GM21529 (cell line): ENCODE measurements at regions not wholly inside any gene's neighbourhood (a gene's known extent, or its start where the extent isn't known, plus 50 kb on each side); places are given as distances from the start of the nearest gene placed in this dataset.
"Not testable (repeated sequence)": the region's sequence is repeated elsewhere in the genome, so short reads cannot be mapped to it uniquely, and the experiment has no call there.

Experiments used
- ATAC-seq: cut with Tn5 transposase; IDR thresholded peaks from one replicate; pipeline ENCODE4 v1.9.1; 2021; ENCODE audit not compliant: unreplicated experiment

GRCh38 chr6:137654365-137654981, 160.3 kb upstream of the OLIG3 start:
- no peak for ATAC-seq

GRCh38 chr6:137655291-137655690, 161.1 kb upstream of the OLIG3 start:
- ATAC-seq, result no peak

GRCh38 chr6:137656735-137657134, 162.5 kb upstream of the OLIG3 start:
- ATAC-seq, result no peak

- ATAC-seq, result no peak
These were observed 163.2 kb upstream of the OLIG3 start for GRCh38 chr6:137657351-137657911.

GRCh38 chr6:137658287-137658686, 164.1 kb upstream of the OLIG3 start:
- no peak for ATAC-seq

GRCh38 chr6:137659871-137660270, 165.7 kb upstream of the OLIG3 start:
- no peak for ATAC-seq

- ATAC-seq, result no peak
These were observed 166.1 kb upstream of the OLIG3 start for GRCh38 chr6:137660296-137660731.

GRCh38 chr6:137661601-137662000, 167.4 kb upstream of the OLIG3 start:
- ATAC-seq, result no peak

- ATAC-seq, result no peak
These were observed 170.0 kb upstream of the OLIG3 start for GRCh38 chr6:137664183-137664582.

- no peak for ATAC-seq
These were observed 171.2 kb upstream of the OLIG3 start for GRCh38 chr6:137665342-137665934.

GRCh38 chr6:137666202-137666774, 172.1 kb upstream of the OLIG3 start:
- ATAC-seq, result no peak

GRCh38 chr6:137673603-137674002, 179.4 kb upstream of the OLIG3 start:
- ATAC-seq, result no peak

- ATAC-seq, result peak; percentile 77
These were observed 182.7 kb upstream of the OLIG3 start for GRCh38 chr6:137676888-137677287.

GRCh38 chr6:137677709-137678108, 183.5 kb upstream of the OLIG3 start:
- ATAC-seq, result no peak

GRCh38 chr6:137678451-137678850, 184.3 kb upstream of the OLIG3 start:
- ATAC-seq, result no peak

- no peak for ATAC-seq
These were observed 186.2 kb upstream of the TNFAIP3 start for GRCh38 chr6:137680705-137681346.

- no peak for ATAC-seq
These were observed 185.5 kb upstream of the TNFAIP3 start for GRCh38 chr6:137681445-137682009.

GRCh38 chr6:137682658-137683057, 184.4 kb upstream of the TNFAIP3 start:
- not testable (repeated sequence) for ATAC-seq

- ATAC-seq, result no peak
These were observed 183.1 kb upstream of the TNFAIP3 start for GRCh38 chr6:137683916-137684315.

GRCh38 chr6:137685798-137686375, 181.2 kb upstream of the TNFAIP3 start:
- no peak for ATAC-seq

- no peak for ATAC-seq
These were observed 179.2 kb upstream of the TNFAIP3 start for GRCh38 chr6:137687818-137688217.
